Embryonic facial prominence (tissue), 1 donor: ENCODE measurements at regions not wholly inside any gene's neighbourhood (a gene's known extent, or its start where the extent isn't known, plus 50 kb on each side); places are given as distances from the start of the nearest gene placed in this dataset.
"Not testable (repeated sequence)": the region's sequence is repeated elsewhere in the genome, so short reads cannot be mapped to it uniquely, and the experiment has no call there.

Experiments
- DNase-seq: peaks from one replicate; pipeline ENCODE4 v3.0.0-alpha.2; 2016; ENCODE audit errors: extremely low spot score

GRCh38 chr6:27624694-27625262 lies 151.9 kb upstream of the ZNF184 start:
- DNase-seq = no peak

- DNase-seq = no peak
Measured at GRCh38 chr6:27623103-27623502, 150.2 kb upstream of the ZNF184 start.

- no peak for DNase-seq
Measured at GRCh38 chr6:27619436-27619835, 146.5 kb upstream of the ZNF184 start.

GRCh38 chr6:27617700-27618689 lies 145.1 kb upstream of the ZNF184 start:
- no peak for DNase-seq

- DNase-seq = no peak
Measured at GRCh38 chr6:27617046-27617687, 144.3 kb upstream of the ZNF184 start.

GRCh38 chr6:27616328-27617045 lies 143.6 kb upstream of the ZNF184 start:
- DNase-seq = no peak

GRCh38 chr6:27611451-27611850 lies 138.5 kb upstream of the ZNF184 start:
- no peak for DNase-seq

GRCh38 chr6:27608916-27609883 lies 136.3 kb upstream of the ZNF184 start:
- no peak for DNase-seq

GRCh38 chr6:27605401-27606342 lies 132.8 kb upstream of the ZNF184 start:
- no peak for DNase-seq

GRCh38 chr6:27604986-27605385 lies 132.1 kb upstream of the ZNF184 start:
- DNase-seq = no peak

- DNase-seq = no peak
Measured at GRCh38 chr6:27601668-27602254, 128.9 kb upstream of the ZNF184 start.

GRCh38 chr6:27599859-27600532 lies 127.1 kb upstream of the ZNF184 start:
- no peak for DNase-seq

- not testable (repeated sequence) for DNase-seq
Measured at GRCh38 chr6:27597031-27597567, 124.2 kb upstream of the ZNF184 start.

- no peak for DNase-seq
Measured at GRCh38 chr6:27593861-27594260, 121.0 kb upstream of the ZNF184 start.

- DNase-seq = no peak
Measured at GRCh38 chr6:27593200-27593818, 120.4 kb upstream of the ZNF184 start.

- DNase-seq = no peak
Measured at GRCh38 chr6:27592481-27593199, 119.7 kb upstream of the ZNF184 start.
